Tibial nerve (tissue), 4 donors: ENCODE measurements at regions not wholly inside any gene's neighbourhood (a gene's known extent, or its start where the extent isn't known, plus 50 kb on each side); places are given as distances from the start of the nearest gene placed in this dataset.
"Not testable (repeated sequence)": the region's sequence is repeated elsewhere in the genome, so short reads cannot be mapped to it uniquely, and the experiment has no call there.

Experiments used
- DNase-seq, 2 donors: peaks; one replicate each; pipeline ENCODE4 v3.0.0-alpha.2; 2019; ENCODE audit warnings: low spot score in 2 of 2
- H3K27ac ChIP-seq, 4 donors: fragments of 200-600 bp; sonication (generic) in 3 of 4; one replicate each; pipeline ENCODE4 v1.5.1; 2017 to 2019; ENCODE audit warnings: mild to moderate bottlenecking in 1 of 4
- H3K27me3 ChIP-seq, 2 donors: fragments of 200-600 bp; sonication (generic) in 1 of 2; one replicate each; pipeline versions ENCODE4 v1.5.1 to v1.6.0; 2017 to 2019
- H3K36me3 ChIP-seq, 3 donors: fragments of 200-600 bp; sonication (generic); one replicate each; pipeline ENCODE4 v1.5.1; 2018 to 2019
- H3K4me1 ChIP-seq, 4 donors: fragments of 200-600 bp; sonication (generic) in 3 of 4; one replicate each; pipeline ENCODE4 v1.5.1; 2017 to 2019
- H3K4me3 ChIP-seq, 4 donors: fragments of 200-600 bp; sonication (generic) in 3 of 4; one replicate each; pipeline ENCODE4 v1.5.1; 2017 to 2019; ENCODE audit warnings: mild to moderate bottlenecking in 1 of 4, moderate library complexity in 1 of 4
- H3K9me3 ChIP-seq, 4 donors: fragments of 200-600 bp; sonication (generic) in 3 of 4; one replicate each; pipeline ENCODE4 v1.5.1; 2017 to 2019
- CTCF ChIP-seq, 5 experiments: fragments of 200-600 bp in 3 of 5; fragments of 450-650 bp in 2 of 5; sonication (generic) in 3 of 5; IDR thresholded peaks; one replicate each; pipeline ENCODE4 v1.5.1; 2016 to 2019; ENCODE audit warnings: antibody characterized with exemption in 5 of 5, mild to moderate bottlenecking in 3 of 5, moderate library complexity in 2 of 5
- EP300 ChIP-seq, 2 donors: sonication (generic); formaldehyde crosslinking; IDR thresholded peaks; one replicate each; pipeline ENCODE4 v1.6.1; 2017; ENCODE audit warnings: antibody characterized with exemption in 2 of 2, mild to moderate bottlenecking in 1 of 2
- POLR2A ChIP-seq, 2 donors: fragments of 450-650 bp; IDR thresholded peaks; one replicate each; pipeline ENCODE4 v1.6.1; 2017; ENCODE audit warnings: antibody characterized with exemption in 2 of 2, mild to moderate bottlenecking in 2 of 2, moderate library complexity in 2 of 2
- WGBS, 2 donors: methylation state at CpG; one replicate each; pipeline ENCODE4 v1.1.5; 2018; 5-methylcytosine and 5-hydroxymethylcytosine counted together

GRCh38 chr18:65671621-65672415 lies 79.0 kb upstream of the CDH7 start:
- WGBS, 2 donors, result 93 to 94% methylated on average over 17 of the region's 17 CpGs

GRCh38 chr18:65670145-65670544 lies 80.7 kb upstream of the CDH7 start:
- H3K9me3 ChIP-seq, DNase-seq, H3K27ac ChIP-seq, H3K36me3 ChIP-seq, H3K4me3 ChIP-seq, H3K4me1 ChIP-seq, H3K27me3 ChIP-seq: not testable (repeated sequence)
- 87 to 95% methylated on average over 3 of the region's 3 CpGs for WGBS, 2 donors

More at GRCh38 chr18:65671621-65672415, 79.0 kb upstream of the CDH7 start:
- Histone ChIP-seq H3K4me1 (no peaks in the 10 kb centered on the region), H3K9me3 (no peaks in the 10 kb centered on the region), H3K27me3 (no peaks in the 10 kb centered on the region), H3K36me3 (no peaks in the 10 kb centered on the region), H3K4me3 (no peak overlapping the region), H3K27ac (no peak overlapping the region)
- no peak for DNase-seq
- TF ChIP-seq EP300 (IDR thresholded peaks at IDR 0.05) (no peak), POLR2A (IDR thresholded peaks at IDR 0.05) (no peak), CTCF (IDR thresholded peaks at IDR 0.05) (no peak)

GRCh38 chr18:65661391-65661790 lies 89.4 kb upstream of the CDH7 start:
- Histone ChIP-seq H3K36me3 (no peaks in the 10 kb centered on the region), H3K27me3 (no peaks in the 10 kb centered on the region), H3K4me3 (no peak overlapping the region), H3K9me3 (no peaks in the 10 kb centered on the region), H3K4me1 (no peaks in the 10 kb centered on the region), H3K27ac (no peak overlapping the region)
- 49 to 55% methylated on average over 1 of the region's 1 CpG for WGBS, 2 donors
- DNase-seq, result no peak
- TF ChIP-seq EP300 (IDR thresholded peaks at IDR 0.05), result no peak
- no peak for TF ChIP-seq CTCF (IDR thresholded peaks at IDR 0.05)
- TF ChIP-seq POLR2A (IDR thresholded peaks at IDR 0.05), result no peak

GRCh38 chr18:65659912-65660311 lies 90.9 kb upstream of the CDH7 start:
- Histone ChIP-seq H3K4me3 (no peak overlapping the region), H3K27me3 (no peaks in the 10 kb centered on the region), H3K9me3 (no peaks in the 10 kb centered on the region), H3K27ac (no peak overlapping the region), H3K36me3 (no peaks in the 10 kb centered on the region), H3K4me1 (no peaks in the 10 kb centered on the region)
- TF ChIP-seq EP300 (IDR thresholded peaks at IDR 0.05) (no peak), CTCF (IDR thresholded peaks at IDR 0.05) (no peak), POLR2A (IDR thresholded peaks at IDR 0.05) (no peak)
- 88 to 100% methylated on average over 1 of the region's 1 CpG for whole genome bisulfite sequencing, 2 donors
- DNase-seq, result no peak

GRCh38 chr18:65659312-65659711 lies 91.5 kb upstream of the CDH7 start:
- no peak for TF ChIP-seq POLR2A (IDR thresholded peaks at IDR 0.05)
- TF ChIP-seq EP300 (IDR thresholded peaks at IDR 0.05), result no peak
- no peak for TF ChIP-seq CTCF (IDR thresholded peaks at IDR 0.05)
- H3K4me1 ChIP-seq, result no peaks in the 10 kb centered on the region
- H3K27me3 ChIP-seq, result no peaks in the 10 kb centered on the region
- no peak overlapping the region for H3K4me3 ChIP-seq
- no peaks in the 10 kb centered on the region for H3K9me3 ChIP-seq
- DNase-seq, result no peak
- H3K27ac ChIP-seq, result no peak overlapping the region
- H3K36me3 ChIP-seq, result no peaks in the 10 kb centered on the region
